ENCODE measurements at regions not wholly inside any gene's neighbourhood (a gene's known extent, or its start where the extent isn't known, plus 50 kb on each side); places are given as distances from the start of the nearest gene placed in this dataset.

GRCh38 chr11:79794484-79795393, 353.9 kb upstream of the TENM4 start:
- no peaks in the 10 kb centered on the region for H3K4me1 ChIP-seq (ENCODE audit: insufficient read depth, low read length)
- H3K27me3 ChIP-seq (ENCODE audit: control insufficient read depth in 1 of 2, insufficient read depth in 2 of 2, low read length in 2 of 2): no peaks in the 10 kb centered on the region
- H3K36me3 ChIP-seq (ENCODE audit: insufficient read depth, low read length): no peaks in the 10 kb centered on the region
- H3K9ac ChIP-seq (ENCODE audit: low read length): no peak overlapping the region
- no peaks in the 10 kb centered on the region for H3K9me3 ChIP-seq (ENCODE audit: low read length)
- no peak overlapping the region for H3K4me3 ChIP-seq (ENCODE audit: low read depth in 1 of 2, low read length in 2 of 2)
- H3K27ac ChIP-seq (ENCODE audit: low read depth, low read length): no peak overlapping the region

- H3K27me3 ChIP-seq (ENCODE audit: control insufficient read depth in 1 of 2, insufficient read depth in 2 of 2, low read length in 2 of 2): no peaks in the 10 kb centered on the region
- H3K9ac ChIP-seq (ENCODE audit: low read length): no peak overlapping the region
- H3K27ac ChIP-seq (ENCODE audit: low read depth, low read length): no peak overlapping the region
- H3K36me3 ChIP-seq (ENCODE audit: insufficient read depth, low read length): no peaks in the 10 kb centered on the region
- H3K9me3 ChIP-seq (ENCODE audit: low read length): no peaks in the 10 kb centered on the region
- no peak overlapping the region for H3K4me3 ChIP-seq (ENCODE audit: low read depth in 1 of 2, low read length in 2 of 2)
- H3K4me1 ChIP-seq (ENCODE audit: insufficient read depth, low read length): no peaks in the 10 kb centered on the region
Measured at GRCh38 chr11:79794057-79794456, 353.2 kb upstream of the TENM4 start.

DNA sequence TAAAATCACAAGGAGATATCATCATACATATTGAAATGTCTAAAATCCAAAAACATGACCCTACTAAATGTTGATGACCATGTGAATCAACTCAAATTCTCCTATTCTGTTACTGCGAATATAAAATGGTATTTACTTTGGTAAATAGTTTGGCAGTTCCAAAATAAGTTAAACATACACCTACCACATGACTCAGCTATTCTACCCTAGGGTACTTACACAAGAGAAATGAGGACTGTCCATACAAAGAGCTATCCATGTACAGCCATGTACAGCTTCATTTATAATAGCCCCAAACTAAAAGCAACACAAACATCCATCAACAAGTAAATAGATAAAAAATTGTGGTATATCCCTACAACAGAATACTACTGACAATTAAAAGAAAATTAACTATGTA, 346.1 kb upstream of the TENM4 start:
- Histone ChIP-seq H3K4me1 (ENCODE audit: insufficient read depth, low read length) (no peaks in the 10 kb centered on the region), H3K4me3 (ENCODE audit: low read depth in 1 of 2, low read length in 2 of 2) (no peak overlapping the region), H3K9ac (ENCODE audit: low read length) (no peak overlapping the region), H3K36me3 (ENCODE audit: insufficient read depth, low read length) (no peaks in the 10 kb centered on the region), H3K9me3 (ENCODE audit: low read length) (no peaks in the 10 kb centered on the region), H3K27ac (ENCODE audit: low read depth, low read length) (no peak overlapping the region), H3K27me3 (ENCODE audit: control insufficient read depth in 1 of 2, insufficient read depth in 2 of 2, low read length in 2 of 2) (no peaks in the 10 kb centered on the region)

DNA sequence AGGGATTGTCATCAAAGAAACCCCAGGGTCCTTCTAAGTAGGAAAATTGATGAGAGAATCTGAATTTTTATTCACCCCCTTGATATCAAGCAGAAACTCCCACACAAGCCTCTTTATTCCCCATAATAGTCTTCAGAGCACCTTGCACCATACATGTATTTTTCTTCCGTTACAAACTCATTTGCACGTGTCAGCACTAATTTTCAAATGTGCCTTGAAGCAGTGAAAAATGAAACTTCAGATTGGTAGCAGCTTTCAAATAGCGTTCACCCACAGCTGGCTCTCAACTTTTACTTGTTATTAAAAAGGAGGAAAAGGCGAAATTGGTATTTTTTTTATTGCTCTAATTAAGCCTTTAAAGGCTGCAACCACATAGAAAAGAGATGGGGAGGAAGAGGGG, 343.0 kb upstream of the TENM4 start:
- H3K9ac ChIP-seq (ENCODE audit: low read length): no peak overlapping the region
- H3K4me3 ChIP-seq (ENCODE audit: low read depth in 1 of 2, low read length in 2 of 2): no peak overlapping the region
- H3K36me3 ChIP-seq (ENCODE audit: insufficient read depth, low read length): no peaks in the 10 kb centered on the region
- H3K9me3 ChIP-seq (ENCODE audit: low read length): no peaks in the 10 kb centered on the region
- H3K27ac ChIP-seq (ENCODE audit: low read depth, low read length): no peak overlapping the region
- no peaks in the 10 kb centered on the region for H3K4me1 ChIP-seq (ENCODE audit: insufficient read depth, low read length)
- H3K27me3 ChIP-seq (ENCODE audit: control insufficient read depth in 1 of 2, insufficient read depth in 2 of 2, low read length in 2 of 2): no peaks in the 10 kb centered on the region

GRCh38 chr11:79768343-79768742, 327.5 kb upstream of the TENM4 start:
- Histone ChIP-seq H3K9me3 (ENCODE audit: low read length) (no peaks in the 10 kb centered on the region), H3K27me3 (ENCODE audit: control insufficient read depth in 1 of 2, insufficient read depth in 2 of 2, low read length in 2 of 2) (no peaks in the 10 kb centered on the region), H3K4me3 (ENCODE audit: low read depth in 1 of 2, low read length in 2 of 2) (no peak overlapping the region), H3K36me3 (ENCODE audit: insufficient read depth, low read length) (no peaks in the 10 kb centered on the region), H3K9ac (ENCODE audit: low read length) (no peak overlapping the region), H3K4me1 (ENCODE audit: insufficient read depth, low read length) (no peaks in the 10 kb centered on the region), H3K27ac (ENCODE audit: low read depth, low read length) (no peak overlapping the region)

GRCh38 chr11:79762279-79762921, 321.6 kb upstream of the TENM4 start:
- H3K9ac ChIP-seq (ENCODE audit: low read length): no peak overlapping the region
- H3K9me3 ChIP-seq (ENCODE audit: low read length): no peaks in the 10 kb centered on the region
- no peak overlapping the region for H3K27ac ChIP-seq (ENCODE audit: low read depth, low read length)
- H3K4me1 ChIP-seq (ENCODE audit: insufficient read depth, low read length): no peaks in the 10 kb centered on the region
- no peak overlapping the region for H3K4me3 ChIP-seq (ENCODE audit: low read depth in 1 of 2, low read length in 2 of 2)
- H3K36me3 ChIP-seq (ENCODE audit: insufficient read depth, low read length): no peaks in the 10 kb centered on the region
- H3K27me3 ChIP-seq (ENCODE audit: control insufficient read depth in 1 of 2, insufficient read depth in 2 of 2, low read length in 2 of 2): no peaks in the 10 kb centered on the region

- no peaks in the 10 kb centered on the region for H3K27me3 ChIP-seq (ENCODE audit: control insufficient read depth in 1 of 2, insufficient read depth in 2 of 2, low read length in 2 of 2)
- H3K9ac ChIP-seq (ENCODE audit: low read length): no peak overlapping the region
- H3K27ac ChIP-seq (ENCODE audit: low read depth, low read length): no peak overlapping the region
- H3K4me3 ChIP-seq (ENCODE audit: low read depth in 1 of 2, low read length in 2 of 2): no peak overlapping the region
- no peaks in the 10 kb centered on the region for H3K36me3 ChIP-seq (ENCODE audit: insufficient read depth, low read length)
- no peaks in the 10 kb centered on the region for H3K4me1 ChIP-seq (ENCODE audit: insufficient read depth, low read length)
- H3K9me3 ChIP-seq (ENCODE audit: low read length): no peaks in the 10 kb centered on the region
Measured at GRCh38 chr11:79758325-79758724, 317.5 kb upstream of the TENM4 start.

DNA sequence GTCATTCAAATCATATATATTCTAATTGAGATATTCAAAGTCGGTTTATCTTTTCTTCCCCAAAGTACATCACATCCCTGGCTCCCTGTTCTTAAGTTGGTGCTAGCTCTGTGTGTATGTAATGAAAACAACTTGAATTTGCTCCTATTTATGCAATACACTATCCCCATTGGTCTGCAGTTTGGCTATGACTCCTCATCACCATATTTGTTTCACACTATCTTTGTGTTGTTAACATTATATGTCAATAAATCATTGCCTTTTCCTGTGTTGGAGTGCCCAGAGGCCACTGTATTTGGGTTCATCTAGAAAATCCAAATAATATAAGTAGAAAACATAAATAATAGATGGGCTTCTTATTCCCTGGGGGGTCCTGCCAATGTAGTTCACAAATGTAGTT, 306.6 kb upstream of the TENM4 start:
- no peaks in the 10 kb centered on the region for H3K27me3 ChIP-seq (ENCODE audit: control insufficient read depth in 1 of 2, insufficient read depth in 2 of 2, low read length in 2 of 2)
- H3K36me3 ChIP-seq (ENCODE audit: insufficient read depth, low read length): no peaks in the 10 kb centered on the region
- no peaks in the 10 kb centered on the region for H3K9me3 ChIP-seq (ENCODE audit: low read length)
- no peak overlapping the region for H3K9ac ChIP-seq (ENCODE audit: low read length)
- no peaks in the 10 kb centered on the region for H3K4me1 ChIP-seq (ENCODE audit: insufficient read depth, low read length)
- H3K27ac ChIP-seq (ENCODE audit: low read depth, low read length): no peak overlapping the region
- no peak overlapping the region for H3K4me3 ChIP-seq (ENCODE audit: low read depth in 1 of 2, low read length in 2 of 2)

- Histone ChIP-seq H3K27me3 (ENCODE audit: control insufficient read depth in 1 of 2, insufficient read depth in 2 of 2, low read length in 2 of 2) (no peaks in the 10 kb centered on the region), H3K4me1 (ENCODE audit: insufficient read depth, low read length) (no peaks in the 10 kb centered on the region), H3K4me3 (ENCODE audit: low read depth in 1 of 2, low read length in 2 of 2) (no peak overlapping the region), H3K27ac (ENCODE audit: low read depth, low read length) (no peak overlapping the region), H3K9ac (ENCODE audit: low read length) (no peak overlapping the region), H3K36me3 (ENCODE audit: insufficient read depth, low read length) (no peaks in the 10 kb centered on the region), H3K9me3 (ENCODE audit: low read length) (no peaks in the 10 kb centered on the region)
Measured at GRCh38 chr11:79744941-79745340, 304.1 kb upstream of the TENM4 start.

DNA sequence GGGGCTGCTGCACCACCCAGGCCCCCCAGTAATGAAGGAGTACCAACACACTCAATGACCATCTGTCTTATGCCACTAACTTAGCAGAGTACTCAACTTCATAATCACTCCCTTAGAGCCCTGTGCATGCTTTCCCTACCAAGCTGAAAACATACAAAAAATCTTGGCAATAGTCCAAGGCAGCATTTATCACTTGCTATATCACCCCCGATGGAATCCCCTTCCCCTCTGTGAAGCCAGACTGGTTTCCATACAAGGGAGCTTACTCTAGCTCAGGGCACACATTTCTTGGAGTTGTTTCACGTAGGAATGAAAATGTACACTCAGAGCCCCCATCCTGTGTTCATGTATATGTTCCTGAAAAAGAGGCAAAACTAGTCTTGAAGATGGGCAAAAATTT, 301.3 kb upstream of the TENM4 start:
- no peak overlapping the region for H3K9ac ChIP-seq (ENCODE audit: low read length)
- H3K4me1 ChIP-seq (ENCODE audit: insufficient read depth, low read length): no peaks in the 10 kb centered on the region
- H3K27me3 ChIP-seq (ENCODE audit: control insufficient read depth in 1 of 2, insufficient read depth in 2 of 2, low read length in 2 of 2): no peaks in the 10 kb centered on the region
- no peak overlapping the region for H3K27ac ChIP-seq (ENCODE audit: low read depth, low read length)
- no peaks in the 10 kb centered on the region for H3K9me3 ChIP-seq (ENCODE audit: low read length)
- H3K4me3 ChIP-seq (ENCODE audit: low read depth in 1 of 2, low read length in 2 of 2): no peak overlapping the region
- no peaks in the 10 kb centered on the region for H3K36me3 ChIP-seq (ENCODE audit: insufficient read depth, low read length)

GRCh38 chr11:79739591-79739990, 298.8 kb upstream of the TENM4 start:
- no peaks in the 10 kb centered on the region for H3K27me3 ChIP-seq (ENCODE audit: control insufficient read depth in 1 of 2, insufficient read depth in 2 of 2, low read length in 2 of 2)
- H3K4me1 ChIP-seq (ENCODE audit: insufficient read depth, low read length): no peaks in the 10 kb centered on the region
- H3K27ac ChIP-seq (ENCODE audit: low read depth, low read length): no peak overlapping the region
- no peaks in the 10 kb centered on the region for H3K9me3 ChIP-seq (ENCODE audit: low read length)
- no peak overlapping the region for H3K4me3 ChIP-seq (ENCODE audit: low read depth in 1 of 2, low read length in 2 of 2)
- no peak overlapping the region for H3K9ac ChIP-seq (ENCODE audit: low read length)
- H3K36me3 ChIP-seq (ENCODE audit: insufficient read depth, low read length): no peaks in the 10 kb centered on the region

- Histone ChIP-seq H3K9ac (ENCODE audit: low read length) (no peak overlapping the region), H3K27me3 (ENCODE audit: control insufficient read depth in 1 of 2, insufficient read depth in 2 of 2, low read length in 2 of 2) (no peaks in the 10 kb centered on the region), H3K9me3 (ENCODE audit: low read length) (no peaks in the 10 kb centered on the region), H3K27ac (ENCODE audit: low read depth, low read length) (no peak overlapping the region), H3K4me1 (ENCODE audit: insufficient read depth, low read length) (no peaks in the 10 kb centered on the region), H3K36me3 (ENCODE audit: insufficient read depth, low read length) (no peaks in the 10 kb centered on the region), H3K4me3 (ENCODE audit: low read depth in 1 of 2, low read length in 2 of 2) (no peak overlapping the region)
Measured at GRCh38 chr11:79727221-79727620, 286.4 kb upstream of the TENM4 start.

Measured in muscle layer of colon (tissue), 2 donors.